T follicular helper cell (primary cell): ENCODE measurements at regions not wholly inside any gene's neighbourhood (a gene's known extent, or its start where the extent isn't known, plus 50 kb on each side); places are given as distances from the start of the nearest gene placed in this dataset.
"Not testable (repeated sequence)": the region's sequence is repeated elsewhere in the genome, so short reads cannot be mapped to it uniquely, and the experiment has no call there.

Experiments
- DNase-seq: peaks from one replicate; pipeline ENCODE4 v3.0.0-alpha.2; 2020; ENCODE audit warnings: low read depth

GRCh38 chr16:85239239-85239638 is 127.0 kb upstream of the CIBAR2 start:
- DNase-seq: no peak

GRCh38 chr16:85239871-85240270 is 127.6 kb upstream of the CIBAR2 start:
- DNase-seq: no peak

GRCh38 chr16:85240982-85241924 is 129.0 kb upstream of the CIBAR2 start:
- DNase-seq: no peak

- no peak for DNase-seq
Measured at GRCh38 chr16:85242140-85242539, 129.9 kb upstream of the CIBAR2 start.

GRCh38 chr16:85243308-85243707 is 131.0 kb upstream of the CIBAR2 start:
- DNase-seq: no peak

GRCh38 chr16:85244452-85244851 is 132.2 kb upstream of the CIBAR2 start:
- not testable (repeated sequence) for DNase-seq

- peak; percentile 27 for DNase-seq
Measured at GRCh38 chr16:85245307-85246172, 133.3 kb upstream of the CIBAR2 start.

- no peak for DNase-seq
Measured at GRCh38 chr16:85246473-85246872, 134.2 kb upstream of the CIBAR2 start.

GRCh38 chr16:85246973-85247372 is 134.7 kb upstream of the CIBAR2 start:
- DNase-seq: no peak

GRCh38 chr16:85248342-85248741 is 136.1 kb upstream of the CIBAR2 start:
- no peak for DNase-seq

GRCh38 chr16:85248857-85249256 is 136.6 kb upstream of the CIBAR2 start:
- DNase-seq: no peak

GRCh38 chr16:85249418-85250146 is 137.3 kb upstream of the CIBAR2 start:
- DNase-seq: no peak

- no peak for DNase-seq
Measured at GRCh38 chr16:85250147-85250463, 137.8 kb upstream of the CIBAR2 start.

- DNase-seq: no peak
Measured at GRCh38 chr16:85250609-85251223, 138.4 kb upstream of the CIBAR2 start.

- no peak for DNase-seq
Measured at GRCh38 chr16:85251225-85251760, 139.0 kb upstream of the CIBAR2 start.

- DNase-seq: no peak
Measured at GRCh38 chr16:85252014-85252413, 139.7 kb upstream of the CIBAR2 start.

- no peak for DNase-seq
Measured at GRCh38 chr16:85252461-85252860, 140.2 kb upstream of the CIBAR2 start.

- DNase-seq: peak; percentile 42
Measured at GRCh38 chr16:85253084-85253941, 141.0 kb upstream of the CIBAR2 start.

GRCh38 chr16:85254051-85254450 is 141.8 kb upstream of the CIBAR2 start:
- no peak for DNase-seq

GRCh38 chr16:85254921-85255320 is 142.6 kb upstream of the CIBAR2 start:
- no peak for DNase-seq

GRCh38 chr16:85255777-85256176 is 143.5 kb upstream of the CIBAR2 start:
- DNase-seq: no peak
